HG03520 (cell line): ENCODE measurements at regions not wholly inside any gene's neighbourhood (a gene's known extent, or its start where the extent isn't known, plus 50 kb on each side); places are given as distances from the start of the nearest gene placed in this dataset.

ENCODE experiments used
- ATAC-seq: cut with Tn5 transposase; IDR thresholded peaks from one replicate; pipeline ENCODE4 v1.9.1; 2021; ENCODE audit warnings: mild to moderate bottlenecking, moderate library complexity; ENCODE audit not compliant: unreplicated experiment

DNA sequence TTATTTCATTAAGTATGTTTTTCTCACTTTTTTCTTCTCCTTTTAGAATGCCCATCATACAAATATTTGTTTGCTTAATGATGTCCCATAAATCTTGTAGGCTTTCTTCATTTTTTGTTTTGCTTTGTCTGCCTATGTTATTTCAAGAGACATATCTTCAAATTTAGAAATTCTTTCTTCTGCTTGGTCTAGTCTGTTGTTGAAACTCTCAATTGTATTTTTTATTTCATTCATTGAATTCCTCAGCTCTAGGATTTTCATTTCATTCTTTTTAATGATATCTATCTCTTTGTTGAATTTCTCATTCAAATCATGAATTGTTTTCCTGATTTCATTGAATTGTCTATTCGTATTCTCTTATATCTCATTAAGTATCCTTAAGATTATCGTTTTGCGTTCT, 125.1 kb upstream of the VIPR2 start:
- no peak for ATAC-seq

DNA sequence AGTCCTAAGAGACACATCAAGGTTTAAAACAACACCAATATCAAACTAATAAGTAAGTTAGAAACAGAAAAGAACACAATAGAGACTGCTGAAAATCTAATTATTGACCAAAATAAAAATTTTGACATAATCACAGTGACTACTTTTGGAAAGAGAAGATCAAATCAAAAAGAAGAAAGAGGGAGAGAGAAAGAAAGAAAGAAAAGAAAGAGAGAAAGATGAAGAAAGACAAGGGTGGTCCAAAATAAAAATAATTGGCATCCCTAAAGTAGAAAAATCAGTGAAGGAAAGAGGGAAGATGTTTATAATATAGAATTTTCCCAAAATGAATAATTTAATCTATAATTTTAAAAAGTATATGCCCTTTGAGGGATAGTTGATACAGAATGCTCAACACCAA, 118.8 kb upstream of the VIPR2 start:
- ATAC-seq, result no peak

DNA sequence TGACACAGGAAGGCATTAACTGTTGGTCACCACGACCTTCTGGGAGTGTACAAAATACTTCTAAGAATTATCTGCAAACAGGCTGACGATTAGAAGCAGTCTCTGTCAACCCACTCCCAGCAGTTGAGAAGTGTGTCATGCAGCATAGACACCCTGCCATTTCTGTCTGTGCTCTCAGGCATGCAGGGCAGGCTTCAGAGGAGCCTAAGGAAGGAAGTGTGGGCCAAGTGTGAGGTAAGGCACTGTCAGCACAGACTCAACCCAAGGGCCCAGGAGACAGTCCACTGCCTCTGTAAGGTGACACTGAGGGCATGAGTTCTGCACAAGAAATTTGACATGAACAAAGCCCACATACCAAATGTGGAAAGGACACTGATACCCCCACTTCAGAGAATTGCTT, 109.0 kb upstream of the VIPR2 start:
- ATAC-seq, result no peak

DNA sequence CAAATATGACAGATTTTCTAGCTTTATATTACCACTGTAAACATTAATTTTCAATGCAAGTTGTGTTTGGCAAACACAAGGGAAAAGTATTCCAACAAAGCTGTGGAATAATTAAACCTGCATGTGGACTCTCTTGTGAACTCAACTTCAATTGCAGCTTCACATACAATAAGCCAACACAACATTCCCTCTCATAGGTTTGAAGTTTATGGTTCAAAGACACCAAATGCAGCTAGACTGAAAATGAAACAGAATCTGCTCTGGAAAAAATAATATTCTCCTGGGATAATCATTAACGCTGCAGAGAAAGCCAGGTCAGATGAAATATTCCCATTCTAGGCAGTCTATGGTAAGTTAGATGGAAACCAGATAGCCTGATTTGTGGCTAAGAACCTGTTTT, 105.8 kb upstream of the VIPR2 start:
- ATAC-seq, result no peak

DNA sequence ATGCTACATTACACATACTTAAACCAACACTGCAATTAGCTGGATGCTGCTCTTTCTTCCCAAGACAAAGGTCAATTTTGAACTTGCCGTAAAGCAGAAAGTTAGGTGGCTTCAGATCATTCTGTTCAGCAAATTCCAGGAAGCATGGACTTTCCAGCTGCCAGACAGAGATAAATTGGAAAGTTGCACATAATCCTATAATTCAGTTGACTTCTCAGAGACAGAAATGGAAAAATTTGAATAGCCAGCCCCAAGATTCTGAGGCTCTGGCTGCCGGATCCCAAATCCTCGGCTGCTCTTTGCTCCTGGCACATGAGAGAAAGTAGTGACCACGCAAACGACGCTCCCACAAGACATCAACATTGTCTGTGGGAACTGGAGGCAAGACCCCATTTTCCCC, 105.0 kb upstream of the VIPR2 start:
- ATAC-seq, result no peak

DNA sequence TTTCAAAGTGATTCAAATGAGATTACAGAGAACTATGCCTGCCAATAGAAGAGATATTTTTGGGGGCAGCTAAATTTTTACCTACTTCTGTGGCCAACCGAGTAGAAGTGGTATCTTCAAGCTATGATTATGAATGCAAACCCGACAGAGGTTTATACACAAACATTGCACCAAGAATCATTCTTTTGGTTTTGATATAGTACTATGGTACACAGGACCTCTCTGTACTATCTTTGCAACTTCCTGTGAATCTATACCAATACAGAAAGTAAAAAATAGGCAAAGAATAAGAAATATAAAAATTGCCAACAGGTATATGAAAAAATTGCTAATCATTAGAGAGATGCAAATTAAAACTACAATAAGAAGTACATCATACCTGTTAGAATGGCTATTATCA, 103.2 kb upstream of the VIPR2 start:
- no peak for ATAC-seq

DNA sequence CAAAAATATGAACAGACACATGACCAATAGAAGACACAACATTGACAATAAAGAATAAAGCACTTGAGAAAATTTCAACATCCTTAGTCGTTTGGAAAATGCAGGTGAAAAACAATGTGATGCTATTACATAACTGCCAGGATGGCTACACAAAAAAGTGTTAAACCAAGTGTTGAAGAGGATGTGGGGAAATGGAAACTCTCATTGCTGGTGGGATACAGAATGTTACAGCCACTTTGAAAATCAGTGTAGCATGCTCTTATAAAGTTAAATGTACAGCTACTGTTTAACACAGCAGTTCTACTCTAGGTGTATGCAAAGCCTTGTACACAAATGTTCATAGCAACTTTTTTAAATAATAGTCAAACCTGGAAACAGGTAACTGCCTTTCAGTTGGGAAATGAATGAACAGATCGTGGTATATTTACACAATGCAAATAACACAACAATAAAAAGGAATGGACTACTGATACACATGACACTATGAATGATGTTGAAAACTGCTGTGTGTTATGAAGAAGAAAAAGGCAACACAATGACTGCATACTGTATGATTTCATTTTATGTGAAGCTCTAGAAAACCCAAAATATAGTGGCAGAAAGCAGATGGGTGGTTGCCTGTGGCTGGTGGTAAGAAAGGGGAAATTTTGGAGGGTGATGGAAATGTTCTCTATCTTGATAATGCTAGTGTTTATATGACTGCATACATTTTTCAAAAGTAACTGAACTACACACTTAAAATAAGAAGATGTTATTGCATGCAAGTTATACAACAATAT, 102.2 kb upstream of the VIPR2 start:
- ATAC-seq, result no peak

DNA sequence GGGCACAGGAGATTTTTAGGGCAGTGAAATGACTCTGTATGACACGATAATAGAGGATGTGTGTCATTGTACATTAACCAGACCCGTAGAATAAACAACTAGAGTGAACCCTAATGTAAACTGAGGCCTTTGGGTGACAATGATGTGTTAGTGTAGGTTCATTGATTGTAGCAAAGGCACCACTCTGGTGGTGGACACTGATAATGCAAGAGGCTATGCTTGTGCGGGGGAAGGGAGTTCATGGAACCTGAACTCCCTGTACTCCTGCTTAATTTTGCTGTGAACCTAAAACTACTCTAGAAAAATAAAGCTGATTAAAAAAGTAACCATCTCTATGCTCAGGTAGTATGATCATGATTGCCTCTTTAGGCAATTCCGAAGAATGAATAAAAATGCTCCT, 96.3 kb upstream of the VIPR2 start:
- no peak for ATAC-seq

DNA sequence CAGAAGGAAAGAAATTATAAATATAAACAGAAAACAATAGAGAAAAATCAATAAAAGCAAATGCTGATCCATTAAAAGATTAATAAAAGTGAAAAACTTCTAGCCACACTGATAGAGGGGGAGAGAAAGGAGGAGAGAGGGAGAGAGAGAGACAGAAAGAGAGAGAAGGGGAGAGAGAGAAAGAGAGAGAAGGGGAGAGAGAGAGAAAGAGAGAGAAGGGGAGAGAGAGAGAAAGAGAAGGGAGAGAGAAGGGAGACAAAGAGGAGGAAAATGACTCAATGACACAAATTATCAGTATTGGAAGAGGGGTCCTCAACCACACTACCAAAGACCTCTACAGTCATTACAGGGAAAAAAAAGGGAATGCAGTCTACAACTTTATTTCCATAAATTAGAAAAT, 94.4 kb upstream of the VIPR2 start:
- no peak for ATAC-seq

DNA sequence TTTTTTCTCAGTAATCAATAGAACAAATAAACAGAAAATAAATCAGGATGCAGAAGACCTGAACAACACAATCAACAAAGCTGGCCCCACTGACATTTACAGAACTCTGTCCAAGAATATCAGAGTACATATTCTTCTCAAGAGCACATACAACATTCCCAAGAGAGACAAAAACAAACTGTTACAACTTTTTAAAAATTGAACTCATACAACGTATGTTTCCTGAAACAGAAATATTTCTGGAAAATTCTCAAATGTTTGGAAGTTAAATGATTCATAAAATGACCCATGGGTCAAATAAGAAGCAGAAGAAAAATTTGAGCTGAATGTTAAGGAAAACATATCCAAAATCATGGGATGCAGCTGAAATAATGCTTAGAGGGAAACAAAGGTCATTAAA, 93.9 kb upstream of the VIPR2 start:
- no peak for ATAC-seq

DNA sequence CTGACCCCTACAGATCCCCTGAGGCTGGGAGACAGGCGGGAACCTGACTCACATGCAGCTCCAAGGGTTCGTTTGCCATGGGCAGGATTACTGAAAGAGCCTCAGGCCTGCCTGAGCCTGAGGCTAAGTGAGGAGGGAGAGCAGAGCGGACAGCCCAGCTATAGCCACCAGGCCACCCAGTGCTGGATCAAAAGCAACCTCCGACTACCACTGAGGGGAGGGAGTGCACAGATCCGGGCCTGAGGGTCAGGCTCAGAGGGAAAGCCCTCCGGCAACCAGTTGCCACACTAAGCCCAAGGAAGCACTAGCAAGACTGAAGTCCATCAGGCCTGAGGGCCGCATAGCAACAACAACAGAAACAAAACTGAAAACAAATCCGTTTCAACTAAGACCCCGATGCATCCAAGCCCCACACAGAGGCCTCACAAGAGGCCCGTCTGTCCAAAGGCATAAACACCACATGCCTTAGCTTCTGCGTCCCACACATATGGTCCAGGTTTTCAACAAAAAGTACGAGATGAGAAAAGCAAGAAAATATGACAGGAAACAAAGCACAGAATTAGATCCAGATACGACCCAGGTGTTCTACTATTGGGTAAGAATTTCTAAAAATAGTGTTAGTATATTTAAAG, 92.5 kb upstream of the VIPR2 start:
- no peak for ATAC-seq

DNA sequence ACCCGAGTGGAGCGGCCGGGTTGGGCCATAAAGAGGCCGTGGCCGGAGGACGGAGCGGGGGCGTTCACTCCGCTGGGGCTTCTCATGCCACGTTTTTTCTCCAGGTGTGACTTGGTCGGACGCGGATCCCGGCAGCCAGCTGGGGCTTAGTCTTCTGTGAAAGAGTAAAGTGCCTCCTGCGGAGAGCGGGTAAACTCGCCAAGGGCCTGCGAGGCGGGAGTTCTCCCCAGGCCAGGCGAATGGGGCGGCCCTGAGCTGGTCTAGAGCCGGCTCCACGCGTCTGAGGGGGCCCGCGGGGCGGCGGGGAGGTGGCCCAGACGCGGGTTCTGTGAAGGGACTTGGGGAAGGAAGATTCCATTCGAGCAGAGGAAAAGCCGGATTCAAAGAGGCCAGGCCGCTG, 86.3 kb upstream of the VIPR2 start:
- no peak for ATAC-seq

DNA sequence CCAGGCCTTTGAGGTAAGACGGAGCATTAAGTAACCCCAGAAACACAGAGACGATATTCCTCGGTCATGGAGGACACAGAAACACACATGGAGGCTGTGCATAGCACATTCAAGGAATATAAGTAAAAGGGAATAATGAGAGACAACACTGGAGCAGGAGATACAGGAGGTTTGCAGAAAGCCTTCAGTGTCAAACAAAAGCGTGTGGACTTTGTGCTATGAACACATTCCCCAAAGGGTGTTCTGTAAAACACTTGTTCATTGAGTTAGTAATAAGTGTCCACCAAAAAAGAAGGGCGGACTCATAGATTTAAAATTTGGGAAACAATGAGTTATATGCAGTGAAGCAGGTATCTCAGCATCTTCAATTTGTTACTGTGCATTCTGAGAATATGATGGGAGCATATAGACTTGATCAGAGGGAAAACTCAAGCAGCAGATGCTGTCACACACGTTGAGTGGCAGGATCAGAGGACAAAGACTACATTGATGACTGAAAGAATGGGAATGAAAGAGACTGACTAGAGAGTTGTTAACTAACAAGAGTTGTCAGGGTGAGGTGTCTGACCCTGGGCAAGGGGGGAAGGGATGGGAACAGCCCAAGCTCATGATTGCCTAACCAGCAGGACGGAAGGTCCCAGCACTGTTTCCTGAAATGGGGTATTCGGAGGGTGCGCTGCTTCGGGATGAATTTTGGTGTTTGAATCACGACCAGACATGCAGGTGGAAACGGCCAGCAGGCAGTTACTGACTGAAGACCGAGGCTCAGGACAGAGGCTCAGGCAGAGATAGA, 85.2 kb upstream of the VIPR2 start:
- ATAC-seq, result no peak

DNA sequence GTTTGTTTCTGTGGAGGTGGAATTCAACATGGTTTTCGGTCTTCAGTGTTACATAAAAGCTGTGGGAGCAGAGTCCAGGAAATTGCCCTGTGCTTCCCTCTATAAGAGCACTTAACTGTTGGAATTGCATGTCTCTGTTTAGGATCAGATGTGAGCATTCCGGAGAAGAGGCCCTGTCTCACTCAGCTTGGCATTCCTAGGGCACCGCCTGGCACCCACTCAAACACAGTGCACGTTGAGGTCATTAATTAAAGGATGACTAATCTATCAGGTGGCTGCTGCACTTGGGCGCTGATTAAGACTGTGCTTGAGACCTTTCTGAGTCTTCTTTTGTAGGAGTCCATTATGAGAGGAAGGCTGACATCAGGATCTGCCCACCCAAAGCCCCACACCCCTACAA, 82.8 kb upstream of the VIPR2 start:
- no peak for ATAC-seq

DNA sequence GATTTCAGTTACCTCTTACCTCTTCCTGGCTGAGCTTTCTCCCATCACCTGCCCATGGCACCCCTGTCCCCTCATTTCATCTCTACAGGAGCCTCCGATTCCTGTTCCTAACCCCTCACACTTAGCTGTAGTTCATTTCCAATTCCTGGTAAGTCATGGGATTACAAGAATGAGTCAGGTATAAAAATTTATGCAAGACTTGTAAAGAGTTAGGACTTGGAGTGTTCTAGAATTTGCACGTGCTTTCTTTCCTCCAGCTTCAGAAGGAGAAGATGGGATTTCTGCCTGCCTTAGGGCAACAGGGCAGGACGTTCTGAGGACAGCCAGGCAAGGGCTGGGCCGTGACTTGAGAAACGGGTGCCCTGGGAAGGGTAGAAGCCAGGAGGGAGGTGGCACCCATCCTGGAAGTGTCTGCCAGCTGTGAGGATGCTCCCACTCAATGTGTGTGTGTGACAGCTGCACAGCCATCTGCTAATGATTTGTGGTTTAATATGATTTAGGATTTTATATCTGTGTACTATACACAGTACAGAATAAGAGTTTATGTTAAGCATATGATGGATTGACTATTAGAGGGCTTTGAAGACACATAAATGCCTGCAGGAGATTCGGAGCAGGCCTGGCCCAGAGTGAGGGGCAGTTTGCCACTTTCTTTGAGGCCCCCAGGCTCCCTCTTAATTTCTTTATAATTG, 81.5 kb upstream of the VIPR2 start:
- no peak for ATAC-seq

DNA sequence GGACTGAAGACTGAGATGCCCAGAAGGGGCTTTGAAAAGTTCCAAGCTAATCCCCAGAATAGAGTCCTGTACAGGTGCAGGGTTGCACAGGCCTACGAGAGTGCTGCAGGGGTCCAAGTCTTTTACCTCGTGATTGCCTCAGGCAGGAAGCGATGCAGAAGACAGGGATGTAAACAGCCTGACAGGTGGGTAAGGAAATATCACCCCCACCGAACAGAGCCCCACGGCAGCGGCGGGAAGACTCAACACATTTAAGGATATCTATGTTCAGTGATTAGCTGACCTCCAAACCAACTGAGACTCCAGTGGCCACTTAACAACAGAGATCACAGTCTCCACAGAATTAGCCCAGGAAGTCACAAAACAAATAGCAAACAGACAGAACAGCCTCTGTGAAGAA, 73.9 kb upstream of the VIPR2 start:
- ATAC-seq, result no peak

DNA sequence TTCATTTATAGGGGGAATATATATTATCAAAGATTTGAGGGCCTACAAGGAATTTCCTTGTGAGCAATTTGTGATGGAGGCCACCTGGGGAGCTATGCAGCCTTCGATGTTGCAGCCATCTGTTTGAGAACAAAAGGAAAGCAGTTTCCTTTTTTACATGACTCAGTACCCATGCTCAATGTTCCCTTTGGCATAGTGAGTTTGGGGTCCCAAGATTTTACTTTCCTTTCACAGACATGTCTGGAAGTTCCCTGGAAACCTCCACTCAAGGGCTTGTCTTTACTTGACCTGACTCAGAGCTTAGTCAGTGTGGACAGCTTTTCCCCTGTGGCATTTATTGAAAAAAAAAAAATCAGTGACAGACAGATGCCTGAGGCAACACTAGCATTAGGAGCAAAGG, 73.5 kb upstream of the VIPR2 start:
- ATAC-seq, result no peak

DNA sequence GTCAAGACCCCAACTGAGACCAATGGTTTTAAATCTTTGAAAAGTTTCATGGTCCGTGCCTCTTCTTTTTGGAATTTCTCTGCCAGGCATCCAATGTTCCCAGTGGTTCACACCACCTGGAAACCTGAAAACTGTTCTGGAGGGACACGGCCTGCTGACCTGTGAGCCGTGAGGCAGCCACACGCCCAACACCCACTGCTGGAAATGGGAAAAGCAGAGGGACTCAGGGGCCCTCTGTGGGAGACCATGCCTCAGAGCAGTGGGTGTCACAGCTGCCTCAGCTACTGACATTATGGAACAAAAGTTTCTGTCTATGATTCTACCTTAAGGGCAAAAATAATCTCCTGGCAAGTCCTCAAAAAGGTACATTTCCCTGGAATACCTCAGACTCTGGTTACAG, 70.4 kb upstream of the VIPR2 start:
- no peak for ATAC-seq

DNA sequence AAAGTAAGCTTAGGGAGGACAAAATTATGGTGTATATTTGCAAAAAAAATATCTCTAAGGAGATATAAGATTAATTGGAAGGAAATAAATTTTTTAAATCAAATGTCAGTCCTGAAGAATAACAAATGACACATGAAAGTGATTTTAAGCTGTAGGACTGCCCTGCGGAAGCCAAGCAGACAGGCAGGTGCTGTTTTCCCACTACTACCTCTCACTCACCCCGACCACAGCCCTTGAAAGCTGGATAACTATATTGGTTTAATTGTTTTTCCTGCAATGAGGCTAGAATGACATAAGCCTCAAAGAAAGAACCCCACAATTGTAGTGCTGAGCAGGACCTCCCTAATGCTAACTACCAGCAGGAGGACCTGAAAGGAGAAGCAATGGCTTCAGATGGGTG, 68.6 kb upstream of the VIPR2 start:
- ATAC-seq, result no peak

DNA sequence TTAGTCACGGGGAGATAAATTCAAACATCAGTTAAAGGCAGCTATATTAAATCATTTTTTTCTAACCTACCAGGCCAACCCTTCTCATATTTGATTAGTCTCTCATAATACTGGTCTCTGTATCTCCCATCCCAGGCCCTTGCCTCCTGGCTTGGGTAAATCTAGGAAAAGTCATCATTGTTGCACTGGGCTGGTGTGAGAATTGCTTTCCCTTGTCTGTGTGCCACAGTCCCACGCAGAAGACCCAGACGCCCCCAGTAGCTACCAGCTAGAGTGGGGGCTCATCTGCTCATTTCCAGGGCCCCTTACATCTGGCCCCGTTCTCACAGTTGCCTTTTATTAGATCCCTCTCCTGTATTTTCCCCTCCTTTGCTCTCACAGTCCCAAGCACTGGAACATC, 67.6 kb upstream of the VIPR2 start:
- ATAC-seq, result no peak

DNA sequence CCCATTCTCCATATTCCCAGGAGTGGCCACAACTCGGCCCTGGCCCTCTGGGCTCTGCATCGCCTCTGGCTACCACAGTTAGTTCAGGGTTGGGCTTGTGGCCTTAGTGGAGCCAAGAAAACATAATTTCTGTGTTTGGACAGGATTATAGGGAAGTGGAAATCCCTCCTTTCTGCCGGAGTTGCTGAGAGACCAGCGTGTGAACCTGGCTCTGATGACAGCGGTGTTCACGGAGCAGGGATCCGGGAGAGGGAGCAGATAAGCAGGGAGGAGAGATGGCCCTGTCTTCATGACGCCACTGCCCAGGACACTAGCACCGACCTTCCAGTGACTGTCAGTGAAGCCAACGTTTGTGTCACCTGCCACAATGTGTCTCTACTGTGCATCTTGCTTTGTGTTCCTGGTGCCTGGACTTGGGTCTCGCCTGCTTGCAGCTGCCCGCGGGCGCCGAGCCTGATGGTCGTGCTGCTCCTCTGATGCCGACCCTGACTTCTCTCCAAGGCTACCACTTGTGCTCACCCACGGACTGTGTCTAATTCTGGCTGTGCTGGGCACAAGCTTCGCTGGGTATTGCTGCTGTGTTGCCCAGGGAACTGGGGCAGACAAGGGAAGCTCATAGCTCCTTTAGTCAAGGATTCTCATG, 67.0 kb upstream of the VIPR2 start:
- ATAC-seq, result no peak
